ENCODE measurements at regions not wholly inside any gene's neighbourhood (a gene's known extent, or its start where the extent isn't known, plus 50 kb on each side); places are given as distances from the start of the nearest gene placed in this dataset.

GRCh38 chr6:142521791-142522190, 220.0 kb downstream of the ADGRG6 start:
- Histone ChIP-seq H3K9me3 (replicated peaks in 1 of 2; ENCODE audit: control insufficient read depth in 1 of 2, insufficient read depth in 1 of 2, low read length in 2 of 2) (peaks cover 0 to 14% of the 10 kb centered on the region in 2 donors), H3K27me3 (ENCODE audit: control insufficient read depth in 2 of 2, insufficient read depth in 2 of 2, low read length in 2 of 2) (no peaks in the 10 kb centered on the region), H4K20me1 (ENCODE audit: insufficient read depth, low read length) (no peaks in the 10 kb centered on the region), H3K4me1 (ENCODE audit: control insufficient read depth in 1 of 2, insufficient read depth in 2 of 2, low read length in 2 of 2) (no peaks in the 10 kb centered on the region), H2AFZ (ENCODE audit: insufficient read depth, low read depth, low read length, poor library complexity, severe bottlenecking) (no peak overlapping the region), H3K9ac (ENCODE audit: insufficient read depth, low read length, poor library complexity, severe bottlenecking) (no peak overlapping the region), H3K4me3 (replicated peaks in 1 of 3; ENCODE audit: low read depth in 2 of 3, low read length in 3 of 3) (no peak overlapping the region), H3K36me3 (replicated peaks in 1 of 2; ENCODE audit: control insufficient read depth in 1 of 2, insufficient read depth in 2 of 2, low read length in 2 of 2) (no peaks in the 10 kb centered on the region), H3K27ac (ENCODE audit: low read depth in 1 of 2, low read length in 2 of 2) (no peak overlapping the region), H3K79me2 (ENCODE audit: insufficient read depth, low read length) (no peaks in the 10 kb centered on the region), H3K4me2 (replicated peaks; ENCODE audit: extremely low read depth, low read length, poor library complexity, severe bottlenecking) (no peak overlapping the region)
- Mint-ChIP-seq H3K36me3 (no peaks in the 10 kb centered on the region), H3K27me3 (ENCODE audit: low read depth in 3 of 3) (peaks cover 1 to 4% (median 2%) of the 10 kb centered on the region in 3 donors), H3K27ac (no peak overlapping the region), H3K9me3 (peaks cover 0 to 3% (median 2%) of the 10 kb centered on the region in 7 donors), H3K4me3 (no peak overlapping the region), H3K4me1 (no peaks in the 10 kb centered on the region)
- no peak for DNase-seq
- no peak for TF ChIP-seq CTCF (IDR thresholded peaks at IDR 0.05)
- intact Hi-C loops (cut with micrococcal nuclease), result no loop called here
- no CpG with 5 or more reads among the region's 2 CpGs for WGBS (ENCODE audit: insufficient coverage)

DNA sequence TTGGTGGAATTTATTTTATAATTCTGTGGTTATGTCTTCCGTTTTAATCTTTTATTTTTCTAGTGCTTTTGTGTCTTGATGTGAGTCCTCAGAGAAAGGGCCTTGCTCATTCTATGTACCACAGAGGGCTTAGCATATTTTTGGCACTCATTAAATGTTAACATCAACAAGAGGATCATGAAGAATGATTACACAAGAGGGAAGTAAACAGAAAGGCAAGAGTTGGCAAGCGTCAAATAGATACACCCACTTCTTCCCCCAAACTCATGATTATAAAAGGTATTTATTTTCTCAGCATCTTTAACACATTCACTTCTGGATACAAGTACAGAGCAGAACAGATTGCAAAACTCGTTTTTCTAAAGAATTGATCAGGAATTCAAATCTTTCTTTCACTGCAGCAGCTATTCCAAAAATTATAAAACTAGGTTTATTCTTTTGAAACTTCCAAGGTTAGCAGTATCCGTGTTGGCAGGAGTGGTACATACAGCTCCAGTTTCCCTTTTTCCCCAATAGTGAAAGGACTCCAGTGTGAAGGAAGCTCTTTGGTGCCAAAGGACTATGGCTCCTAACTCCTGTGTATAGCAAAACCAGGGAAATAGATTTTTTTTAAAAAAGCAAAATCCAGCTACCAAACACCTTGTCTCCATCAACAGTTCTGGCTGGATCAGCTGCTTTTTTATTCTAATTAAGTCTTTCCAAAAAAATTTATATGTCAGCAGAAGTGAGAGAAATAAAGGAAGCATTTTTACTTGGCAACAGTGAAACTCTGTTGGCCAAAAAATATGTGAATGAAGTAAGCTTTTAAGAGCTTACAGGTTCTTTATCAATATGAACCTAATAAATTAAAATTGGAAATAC, 221.9 kb downstream of the ADGRG6 start:
- Mint-ChIP-seq H3K4me3 (no peak overlapping the region), H3K9me3 (peaks cover 0 to 3% (median 1%) of the 10 kb centered on the region in 7 donors), H3K27me3 (ENCODE audit: low read depth in 3 of 3) (peaks cover 0 to 4% (median 2%) of the 10 kb centered on the region in 3 donors), H3K27ac (no peak overlapping the region), H3K36me3 (no peaks in the 10 kb centered on the region), H3K4me1 (no peaks in the 10 kb centered on the region)
- Histone ChIP-seq H3K4me2 (replicated peaks; ENCODE audit: extremely low read depth, low read length, poor library complexity, severe bottlenecking) (no peak overlapping the region), H2AFZ (ENCODE audit: insufficient read depth, low read depth, low read length, poor library complexity, severe bottlenecking) (no peak overlapping the region), H4K20me1 (ENCODE audit: insufficient read depth, low read length) (no peaks in the 10 kb centered on the region), H3K4me1 (ENCODE audit: control insufficient read depth in 1 of 2, insufficient read depth in 2 of 2, low read length in 2 of 2) (no peaks in the 10 kb centered on the region), H3K27me3 (ENCODE audit: control insufficient read depth in 2 of 2, insufficient read depth in 2 of 2, low read length in 2 of 2) (no peaks in the 10 kb centered on the region), H3K79me2 (ENCODE audit: insufficient read depth, low read length) (no peaks in the 10 kb centered on the region), H3K36me3 (replicated peaks in 1 of 2; ENCODE audit: control insufficient read depth in 1 of 2, insufficient read depth in 2 of 2, low read length in 2 of 2) (no peaks in the 10 kb centered on the region), H3K9me3 (replicated peaks in 1 of 2; ENCODE audit: control insufficient read depth in 1 of 2, insufficient read depth in 1 of 2, low read length in 2 of 2) (peaks cover 0 to 4% of the 10 kb centered on the region in 2 donors), H3K9ac (ENCODE audit: insufficient read depth, low read length, poor library complexity, severe bottlenecking) (no peak overlapping the region), H3K27ac (ENCODE audit: low read depth in 1 of 2, low read length in 2 of 2) (no peak overlapping the region), H3K4me3 (replicated peaks in 1 of 3; ENCODE audit: low read depth in 2 of 3, low read length in 3 of 3) (no peak overlapping the region)
- no peak for DNase-seq
- intact Hi-C loops (cut with micrococcal nuclease), result no loop called here
- no CpG with 5 or more reads among the region's 4 CpGs for WGBS (ENCODE audit: insufficient coverage)
- TF ChIP-seq CTCF (IDR thresholded peaks at IDR 0.05), result no peak

All from CD14-positive monocyte (primary cell).